GM12878 (cell line): ENCODE measurements at regions not wholly inside any gene's neighbourhood (a gene's known extent, or its start where the extent isn't known, plus 50 kb on each side); places are given as distances from the start of the nearest gene placed in this dataset.

Experiments
- BCLAF1 ChIP-seq: fragments of 450-650 bp; IDR thresholded peaks from 2 replicates; pipeline ENCODE4 v1.6.1; 2017; ENCODE audit warnings: antibody characterized with exemption, mild to moderate bottlenecking, moderate library complexity
- CBX3 ChIP-seq: fragments of 200-600 bp; sonication (generic); IDR thresholded peaks from 2 replicates; pipeline ENCODE4 v1.6.1; 2016; ENCODE audit warnings: low read depth, borderline replicate concordance
- CTCF ChIP-seq, 3 experiments: IDR thresholded peaks in 2 of 3; conservative IDR thresholded peaks in 1 of 3; 2 replicates each; pipeline ENCODE4 v1.5.1; 2011; ENCODE audit warnings: low read depth in 3 of 3, low read length in 3 of 3, mild to moderate bottlenecking in 3 of 3, control low read depth in 2 of 3, moderate library complexity in 2 of 3, inconsistent platforms in 1 of 3, mixed read lengths in 1 of 3; ENCODE audit not compliant: control insufficient read depth in 2 of 3, insufficient read depth in 1 of 3; ENCODE audit errors: extremely low read depth in 1 of 3
- CUX1 ChIP-seq: IDR thresholded peaks from 2 replicates; pipeline ENCODE4 v1.6.1; 2012; ENCODE audit warnings: improper control_type of control experiment, low read depth, low read length; ENCODE audit not compliant: insufficient replicate concordance
- EGR1 ChIP-seq, 2 experiments: IDR thresholded peaks; 1 replicate in 1 of 2; 2 replicates in 1 of 2; pipeline ENCODE4 v1.6.1; 2011 to 2012; ENCODE audit warnings: low read depth in 2 of 2, low read length in 2 of 2, borderline replicate concordance in 1 of 2, mild to moderate bottlenecking in 1 of 2, moderate library complexity in 1 of 2
- KAT2A ChIP-seq: conservative IDR thresholded peaks from 2 replicates; pipeline ENCODE4 v1.6.1; 2011; ENCODE audit warnings: low read depth, low read length; ENCODE audit not compliant: control insufficient read depth
- NFYB ChIP-seq: IDR thresholded peaks from 2 replicates; pipeline ENCODE4 v1.6.1; 2011; ENCODE audit warnings: low read depth, mild to moderate bottlenecking, low read length, improper control_type of control experiment, moderate library complexity; ENCODE audit not compliant: insufficient read depth
- RAD21 ChIP-seq: IDR thresholded peaks from 2 replicates; pipeline ENCODE4 v1.6.1; 2011; ENCODE audit warnings: mild to moderate bottlenecking, low read depth, low read length, moderate library complexity; ENCODE audit not compliant: insufficient read depth

- no peak for TF ChIP-seq CTCF (IDR thresholded peaks at IDR 0.05 in 2 of 3, conservative IDR thresholded peaks at IDR 0.05 in 1 of 3; ENCODE audit: control insufficient read depth in 2 of 3, extremely low read depth in 1 of 3, insufficient read depth in 1 of 3, low read depth in 3 of 3, low read length in 3 of 3)
- no peak for TF ChIP-seq NFYB
- TF ChIP-seq CBX3 = no peak
- no peak for TF ChIP-seq EGR1 (IDR thresholded peaks at IDR 0.05; ENCODE audit: borderline replicate concordance in 1 of 2, low read depth in 2 of 2, low read length in 2 of 2)
- TF ChIP-seq BCLAF1 = no peak
- no peak for TF ChIP-seq CUX1
- TF ChIP-seq KAT2A = no peak
- no peak for TF ChIP-seq RAD21
Observed at GRCh38 chr13:86758116-86758515, 913.1 kb upstream of the SLITRK5 start.
